ENCODE measurements at regions not wholly inside any gene's neighbourhood (a gene's known extent, or its start where the extent isn't known, plus 50 kb on each side); places are given as distances from the start of the nearest gene placed in this dataset.

GRCh38 chr10:130230036-130230435, 93.8 kb downstream of the GLRX3 start:
- DNase-seq = no peak

GRCh38 chr10:130230611-130231010, 94.4 kb downstream of the GLRX3 start:
- DNase-seq = no peak

DNA sequence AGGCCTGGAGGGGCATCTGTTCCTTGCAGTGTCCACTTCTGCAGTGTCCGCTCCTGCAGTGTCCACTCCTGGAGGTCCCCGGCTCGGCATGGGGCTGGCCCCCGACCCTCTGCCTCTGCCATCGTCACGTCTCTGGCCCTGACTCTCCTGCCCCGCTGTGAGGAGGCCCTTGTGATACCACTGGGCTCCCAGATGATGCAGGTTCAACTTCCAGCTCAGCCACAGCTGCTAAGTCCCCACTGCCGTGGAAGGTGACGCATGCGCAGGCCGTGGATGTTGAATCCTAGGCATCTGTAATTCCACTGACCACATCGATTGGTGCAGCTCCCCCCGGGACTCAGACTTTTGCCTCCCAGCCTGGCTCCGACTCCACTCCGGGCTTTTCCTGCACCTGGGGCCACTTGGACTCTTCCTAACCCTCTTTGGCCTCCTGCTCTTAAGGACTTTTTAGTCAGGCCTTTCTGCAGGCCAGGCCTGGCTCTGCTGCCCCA, 95.1 kb downstream of the GLRX3 start:
- DNase-seq = no peak

- DNase-seq = no peak
These were observed 96.2 kb downstream of the GLRX3 start for GRCh38 chr10:130232166-130233034.

DNA sequence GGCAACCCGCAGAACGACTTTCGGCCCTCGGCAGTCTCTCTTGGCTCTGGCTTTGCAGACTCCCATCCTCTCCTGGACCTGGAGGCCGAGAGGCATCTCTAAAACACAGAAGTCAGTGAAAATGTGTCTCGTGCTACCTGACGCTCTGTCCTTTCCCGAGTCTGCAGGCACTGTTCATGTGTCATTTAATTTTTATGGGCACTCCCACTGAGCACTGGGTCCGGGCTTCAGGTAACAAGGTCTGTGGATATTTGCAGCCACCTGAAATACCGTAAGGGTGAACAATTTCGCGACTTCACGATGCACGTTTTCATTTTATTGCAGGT, 96.8 kb downstream of the GLRX3 start:
- DNase-seq = no peak

DNA sequence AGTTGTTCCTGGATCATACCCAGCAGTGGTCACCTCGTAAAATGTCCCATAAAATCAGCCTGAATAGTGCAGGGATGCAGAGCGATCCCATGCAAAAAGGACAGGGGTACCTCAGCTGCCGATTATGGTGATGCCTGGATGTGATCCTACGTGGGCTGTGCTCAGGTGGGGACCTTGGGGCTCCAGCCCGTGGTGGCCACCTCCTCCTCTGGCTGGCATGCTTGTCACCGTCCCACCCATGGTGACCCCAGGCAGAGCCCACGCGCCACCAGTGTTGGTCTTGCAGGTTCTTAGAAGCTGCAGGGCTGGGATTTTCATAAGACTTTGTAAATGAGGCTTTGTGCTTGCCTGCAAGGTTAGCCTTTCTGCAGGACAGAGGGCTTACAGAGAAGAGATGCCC, 97.2 kb downstream of the GLRX3 start:
- DNase-seq = no peak

DNA sequence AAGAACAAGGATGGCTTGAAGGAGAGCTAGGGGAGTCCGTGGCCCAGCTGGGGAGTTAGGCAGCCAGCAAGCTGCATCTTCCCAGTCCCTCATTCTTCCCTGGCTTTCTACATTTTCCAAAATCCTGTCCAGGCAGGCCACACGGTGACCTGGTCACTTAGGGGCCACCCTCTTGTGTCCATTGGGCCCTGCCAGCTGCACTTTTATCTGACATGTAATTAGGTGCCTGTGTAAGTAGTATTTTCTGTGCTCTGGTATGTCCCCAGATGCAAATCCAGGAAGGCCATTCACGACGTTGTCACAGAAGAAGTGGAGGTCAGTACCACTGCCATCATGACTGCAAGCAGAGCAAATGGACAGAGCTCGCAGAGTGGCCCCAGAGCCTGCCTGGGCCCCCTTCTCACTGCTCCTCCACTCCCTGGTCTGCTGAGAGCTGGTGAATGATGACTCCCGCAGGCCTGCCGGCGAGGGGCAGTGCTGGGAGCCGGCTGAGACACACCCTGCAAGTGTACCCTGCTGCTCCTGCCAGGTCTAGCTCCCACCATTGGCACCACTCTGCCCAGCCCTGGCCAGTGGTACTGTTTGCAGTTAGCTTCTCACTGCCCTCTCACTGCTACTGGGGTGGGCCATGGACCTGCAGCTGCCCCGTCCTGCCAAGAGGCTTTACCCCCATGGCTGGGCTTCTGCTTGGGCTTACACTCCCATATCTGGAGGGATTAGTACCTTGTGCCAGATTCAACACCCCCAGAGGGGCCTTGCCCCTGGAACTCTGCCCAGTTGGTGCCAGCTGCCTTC, 98.2 kb downstream of the GLRX3 start:
- DNase-seq = no peak

DNA sequence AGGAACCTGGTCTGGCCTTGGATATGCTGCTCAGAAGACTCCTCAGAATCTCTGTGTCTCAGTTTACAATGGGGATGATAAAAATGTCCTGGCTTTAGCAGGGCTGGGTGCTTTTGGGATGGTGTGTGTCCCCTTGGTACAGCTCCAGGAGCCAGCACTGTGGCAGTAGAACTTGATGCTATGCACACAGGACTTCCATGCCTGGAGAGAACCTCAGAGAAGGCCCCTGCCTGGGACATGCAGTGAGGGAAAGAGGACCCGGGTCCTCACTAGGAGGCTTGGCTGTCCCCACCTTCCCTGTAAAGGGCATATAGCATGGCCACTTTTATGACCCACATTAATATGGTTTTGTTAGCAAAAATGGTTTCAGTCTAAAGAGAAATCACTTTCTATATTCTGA, 100.5 kb downstream of the GLRX3 start:
- no peak for DNase-seq

DNA sequence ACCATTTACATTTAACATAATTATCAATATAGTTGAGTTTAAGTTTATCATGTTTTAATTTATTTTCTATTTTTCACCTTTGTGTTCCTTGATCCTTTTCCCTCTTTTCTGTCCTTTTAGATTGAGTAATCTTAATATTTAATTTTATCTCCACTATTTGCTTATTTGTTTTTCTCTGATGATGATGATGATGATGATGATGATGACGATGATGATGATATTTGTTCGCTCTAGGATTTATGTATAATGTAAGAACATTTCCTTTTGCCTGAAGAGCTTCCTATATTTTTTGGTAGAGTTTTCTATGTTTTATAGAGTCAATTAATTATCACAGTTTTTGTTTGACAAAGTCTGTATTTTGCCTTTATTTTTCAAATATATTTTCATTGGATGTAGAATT, 104.2 kb downstream of the GLRX3 start:
- no peak for DNase-seq

- no peak for DNase-seq
These were observed 106.3 kb downstream of the GLRX3 start for GRCh38 chr10:130242513-130242912.

GRCh38 chr10:130243015-130243414, 106.8 kb downstream of the GLRX3 start:
- no peak for DNase-seq

- DNase-seq = no peak
These were observed 108.1 kb downstream of the GLRX3 start for GRCh38 chr10:130244031-130244927.

DNA sequence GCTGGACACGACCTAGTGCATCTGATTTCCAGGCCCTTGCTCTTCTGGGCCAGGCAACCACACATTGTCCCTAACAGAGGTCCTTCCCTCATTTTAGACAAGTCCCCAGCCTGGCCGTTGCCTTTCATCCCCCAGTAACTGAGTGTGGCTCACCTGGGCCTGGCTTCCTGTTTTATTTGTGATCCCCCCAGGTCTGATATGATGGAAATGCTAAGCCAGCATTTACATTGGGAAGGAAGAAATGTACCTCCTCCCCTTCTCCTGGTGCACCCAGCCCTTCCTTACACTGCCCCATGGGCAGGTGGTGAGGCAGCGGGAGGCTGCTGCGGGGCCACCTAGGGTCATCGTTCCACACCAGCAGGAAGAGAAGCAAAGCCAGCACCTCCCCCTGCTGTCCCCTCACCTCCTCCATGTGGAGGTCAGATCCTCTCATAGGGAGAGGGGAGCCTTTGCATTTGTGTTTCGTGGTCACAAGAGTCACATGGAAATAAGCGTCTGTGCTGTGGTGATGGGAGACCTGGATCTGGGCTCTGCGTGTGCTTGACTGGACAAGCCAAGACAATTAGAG, 108.8 kb downstream of the GLRX3 start:
- DNase-seq = no peak

DNA sequence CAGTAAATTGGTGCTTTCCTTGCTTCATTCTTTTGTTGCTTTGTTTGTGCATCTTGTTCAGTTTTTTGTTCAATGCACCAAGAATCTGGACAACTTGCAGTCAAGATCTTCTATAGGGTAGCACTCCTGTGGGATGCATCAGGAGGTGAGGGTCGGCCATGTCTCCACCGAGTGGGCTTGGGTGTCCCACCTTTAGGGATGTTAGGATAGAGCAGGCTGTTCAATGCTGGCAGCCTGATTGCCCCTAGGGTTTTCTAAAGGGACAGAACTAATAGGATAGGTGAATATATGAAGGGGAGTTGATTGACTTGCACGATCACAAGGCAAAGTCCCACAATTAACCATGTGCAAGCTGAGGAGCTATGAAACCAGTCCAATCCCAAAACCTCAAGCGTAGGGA, 109.9 kb downstream of the GLRX3 start:
- DNase-seq = no peak

DNA sequence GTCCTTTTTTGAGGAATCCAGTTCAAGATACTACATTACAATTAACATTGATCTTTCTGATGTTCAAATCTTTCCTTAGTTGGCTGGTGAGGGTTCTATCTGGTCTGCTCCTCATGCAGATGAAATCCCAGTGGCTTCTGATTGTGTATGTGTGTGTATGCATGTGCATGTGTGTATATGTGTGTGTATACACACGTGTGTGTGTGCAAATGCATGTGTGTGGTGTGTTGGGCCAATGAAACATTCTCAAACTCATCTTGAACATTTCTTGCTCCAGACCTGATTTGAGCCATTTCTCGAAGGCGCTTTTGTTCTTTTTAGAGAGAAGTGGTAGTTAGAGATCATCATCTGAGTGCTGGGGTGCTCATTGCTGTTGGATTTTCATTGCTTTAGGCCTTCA, 113.9 kb downstream of the GLRX3 start:
- no peak for DNase-seq

DNA sequence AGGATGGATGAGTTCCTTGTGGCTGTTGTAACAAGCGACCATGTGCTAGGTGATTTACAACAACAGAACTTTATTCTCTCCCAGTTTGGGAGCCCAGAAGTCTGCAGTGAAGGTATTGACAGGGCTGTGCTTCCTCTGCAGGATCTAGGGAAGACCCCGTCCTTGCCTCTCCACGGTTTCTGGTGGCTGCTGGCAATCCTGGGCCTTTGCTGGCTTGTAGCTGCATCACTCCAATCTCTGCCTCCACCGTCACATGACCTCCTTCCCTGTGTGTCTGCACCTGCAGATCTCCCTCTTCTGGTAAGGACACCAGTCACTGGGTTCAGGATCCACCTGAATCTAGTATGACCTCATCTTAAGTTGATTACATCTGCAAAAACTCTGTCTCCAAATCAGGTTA, 115.6 kb downstream of the GLRX3 start:
- DNase-seq = no peak

DNA sequence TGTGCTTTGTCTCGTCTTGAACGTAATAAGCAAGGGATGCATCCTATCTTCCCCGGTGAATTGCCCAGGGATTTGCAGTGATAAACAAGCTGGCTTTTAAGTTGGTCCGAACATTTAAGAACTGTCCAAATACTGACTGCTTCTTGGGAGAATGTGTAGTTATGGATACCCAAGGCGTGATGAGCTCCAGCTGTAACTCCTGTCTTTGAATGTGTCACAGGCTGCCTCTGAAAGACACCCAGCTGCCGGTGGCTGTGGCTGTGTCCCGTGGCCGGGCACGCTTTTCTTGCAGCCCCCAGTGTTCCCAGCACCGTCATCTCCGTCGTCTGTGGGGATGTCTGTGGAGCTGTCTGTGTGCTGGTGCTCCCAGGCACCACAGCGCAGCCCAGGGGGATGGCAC, 118.1 kb downstream of the GLRX3 start:
- no peak for DNase-seq

- no peak for DNase-seq
These were observed 118.5 kb downstream of the GLRX3 start for GRCh38 chr10:130254662-130255061.

DNA sequence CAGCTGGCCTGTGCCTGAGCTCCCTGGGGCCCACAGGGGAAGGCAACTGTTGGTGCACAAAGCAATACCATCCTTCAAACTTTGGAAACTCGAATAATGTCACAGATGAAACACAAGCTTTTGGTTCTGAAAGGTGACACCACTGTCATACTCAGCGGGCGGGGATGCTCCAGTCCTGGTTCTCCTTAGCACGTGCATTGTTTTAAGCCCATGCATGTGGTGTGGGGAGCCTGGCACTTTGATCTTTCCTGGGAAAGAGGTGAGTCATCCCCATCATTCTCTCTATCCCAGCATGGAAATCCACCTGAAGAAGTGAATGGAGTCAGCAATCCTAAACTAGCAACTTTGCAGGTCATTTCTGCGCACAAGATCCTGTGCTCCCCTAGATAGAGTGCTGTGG, 119.6 kb downstream of the GLRX3 start:
- no peak for DNase-seq

- DNase-seq = no peak
These were observed 121.7 kb downstream of the GLRX3 start for GRCh38 chr10:130257897-130258296.

DNA sequence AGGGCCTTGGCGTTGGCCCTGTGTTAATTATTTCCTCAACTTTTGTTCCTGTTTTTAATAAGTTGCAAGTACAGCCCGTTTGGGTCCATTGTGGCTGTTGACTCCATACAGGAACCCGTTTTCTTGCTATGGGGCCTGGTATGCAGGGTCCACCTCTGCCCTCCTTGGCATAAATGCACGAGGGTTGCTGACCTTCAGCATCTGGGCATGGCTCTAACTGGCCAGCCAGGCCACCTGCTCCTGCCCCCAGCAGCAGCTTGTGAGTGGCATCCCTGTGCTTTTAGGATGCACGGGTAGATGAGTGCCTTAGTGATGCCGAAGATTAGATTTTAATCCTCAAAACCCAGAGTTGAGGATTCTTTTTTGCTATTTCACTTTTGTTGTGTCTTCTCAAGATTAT, 123.2 kb downstream of the GLRX3 start:
- DNase-seq = no peak

DNA sequence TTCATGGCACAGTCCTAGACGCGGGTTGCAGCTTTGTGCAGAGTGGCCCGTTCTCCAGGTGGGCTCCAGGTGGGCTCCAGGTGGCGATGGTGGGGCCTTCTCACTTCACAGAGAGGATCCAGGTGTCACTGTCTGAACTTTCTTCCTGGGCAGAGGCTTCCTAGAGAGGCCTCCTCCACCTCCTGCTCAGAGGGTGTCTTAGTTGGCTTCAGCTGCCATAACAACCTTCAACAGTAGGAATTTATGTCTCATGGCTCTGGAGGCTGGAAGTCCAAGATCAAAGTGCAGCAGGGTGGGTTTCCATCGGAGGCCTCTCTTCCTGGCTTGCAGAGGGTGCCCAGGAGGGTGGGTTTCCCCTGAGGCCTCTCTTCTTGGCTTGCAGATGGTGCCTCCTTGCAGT, 125.1 kb downstream of the GLRX3 start:
- DNase-seq = no peak

DNA sequence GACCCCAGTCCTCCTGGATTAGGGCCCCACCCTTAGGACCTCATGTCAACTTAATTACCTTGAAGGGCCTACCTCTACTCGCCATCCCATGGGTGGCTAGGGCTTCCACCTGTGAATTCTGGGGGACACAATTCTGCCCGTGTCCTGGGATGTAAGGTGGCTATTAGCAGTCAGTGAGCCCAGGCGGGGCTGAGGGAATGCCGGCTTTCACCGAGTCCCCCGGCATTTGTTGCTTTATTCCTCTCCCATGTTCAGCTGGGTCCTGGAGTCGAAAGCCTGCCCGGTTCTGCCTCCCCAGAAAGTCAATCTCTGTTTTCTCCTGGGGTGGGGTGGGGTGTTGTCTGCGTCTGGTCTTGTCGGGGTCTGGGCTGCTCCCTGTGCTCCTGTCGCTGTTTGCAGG, 125.6 kb downstream of the GLRX3 start:
- DNase-seq = no peak
